Neuronal stem cell (in vitro differentiated cells): ENCODE measurements at regions not wholly inside any gene's neighbourhood (a gene's known extent, or its start where the extent isn't known, plus 50 kb on each side); places are given as distances from the start of the nearest gene placed in this dataset.

ENCODE experiments used
- DNase-seq: peaks from one replicate; pipeline ENCODE4 v3.0.0-alpha.2; 2013; ENCODE audit warnings: low spot score
- H2AFZ ChIP-seq: one replicate; pipeline ENCODE4 v1.6.1; 2013; ENCODE audit warnings: mild to moderate bottlenecking, low read length, inconsistent platforms
- H2AK5ac ChIP-seq: 2 replicates; pipeline ENCODE4 v1.6.1; 2013; ENCODE audit warnings: low read depth, mild to moderate bottlenecking, inconsistent platforms, low read length, moderate library complexity, mixed read lengths
- H2BK120ac ChIP-seq: 2 replicates; pipeline ENCODE4 v1.6.1; 2013; ENCODE audit warnings: low read depth, mild to moderate bottlenecking, inconsistent platforms, low read length, moderate library complexity, mixed read lengths
- H2BK12ac ChIP-seq: one replicate; pipeline ENCODE4 v1.6.1; 2013; ENCODE audit warnings: low read length, inconsistent platforms
- H2BK15ac ChIP-seq: 2 replicates; pipeline ENCODE4 v1.6.1; 2013; ENCODE audit warnings: mild to moderate bottlenecking, low read length, inconsistent platforms, mixed read lengths
- H2BK5ac ChIP-seq: one replicate; pipeline ENCODE4 v1.6.1; 2013; ENCODE audit warnings: inconsistent platforms, mild to moderate bottlenecking, low read length, moderate library complexity
- H3K14ac ChIP-seq: one replicate; pipeline ENCODE4 v1.6.1; 2013; ENCODE audit warnings: low read length, inconsistent platforms
- H3K18ac ChIP-seq: 2 replicates; pipeline ENCODE4 v1.6.1; 2013; ENCODE audit warnings: low read length, inconsistent platforms
- H3K23ac ChIP-seq: 2 replicates; pipeline ENCODE4 v1.6.1; 2013; ENCODE audit warnings: low read depth, mild to moderate bottlenecking, mixed read lengths, low read length, inconsistent platforms; ENCODE audit not compliant: poor library complexity
- H3K27ac ChIP-seq: replicated peaks from 3 replicates; pipeline ENCODE4 v1.5.1; 2013; ENCODE audit warnings: low read length, inconsistent platforms
- H3K27me3 ChIP-seq, 3 experiments: 2 replicates each; pipeline ENCODE4 v1.6.1; 2013; ENCODE audit warnings: low read length in 3 of 3, mild to moderate bottlenecking in 2 of 3, inconsistent platforms in 1 of 3, low read depth in 1 of 3, mixed read lengths in 1 of 3, moderate library complexity in 1 of 3; ENCODE audit not compliant: control insufficient read depth in 3 of 3, insufficient read depth in 3 of 3
- H3K36me3 ChIP-seq, 2 donors: replicated peaks in 1 of 2; 2 replicates each; pipeline ENCODE4 v1.6.1; 2013; ENCODE audit warnings: low read length in 2 of 2; ENCODE audit not compliant: control insufficient read depth in 2 of 2, insufficient read depth in 2 of 2
- H3K4ac ChIP-seq: 2 replicates; pipeline ENCODE4 v1.6.1; 2013; ENCODE audit warnings: inconsistent platforms, mild to moderate bottlenecking, low read length, moderate library complexity
- H3K4me1 ChIP-seq, 2 donors: 1 replicate in 1 of 2; 2 replicates in 1 of 2; pipeline ENCODE4 v1.6.1; 2013; ENCODE audit warnings: low read length in 2 of 2, low read depth in 1 of 2; ENCODE audit not compliant: control insufficient read depth in 2 of 2, insufficient read depth in 1 of 2
- H3K4me2 ChIP-seq: one replicate; pipeline ENCODE4 v1.6.1; 2013; ENCODE audit warnings: mild to moderate bottlenecking, low read length, inconsistent platforms; ENCODE audit not compliant: insufficient read depth, poor library complexity, severe bottlenecking
- H3K4me3 ChIP-seq, 2 donors: 2 replicates each; pipeline ENCODE4 v1.5.1; 2013; ENCODE audit warnings: low read length in 2 of 2, mild to moderate bottlenecking in 2 of 2, inconsistent platforms in 1 of 2, moderate library complexity in 1 of 2
- H3K79me1 ChIP-seq: one replicate; pipeline ENCODE4 v1.6.1; 2013; ENCODE audit warnings: low read depth, mild to moderate bottlenecking, inconsistent platforms, low read length, moderate library complexity
- H3K9ac ChIP-seq: one replicate; pipeline ENCODE4 v1.6.1; 2013; ENCODE audit warnings: mild to moderate bottlenecking, low read depth, low read length, inconsistent platforms; ENCODE audit not compliant: poor library complexity
- H3K9me3 ChIP-seq, 2 donors: replicated peaks in 1 of 2; 2 replicates each; pipeline versions ENCODE3 to v1.6.1; 2013; ENCODE audit warnings: low read length in 2 of 2, mild to moderate bottlenecking in 2 of 2, inconsistent platforms in 1 of 2, low read depth in 1 of 2, mixed read lengths in 1 of 2, moderate library complexity in 1 of 2; ENCODE audit not compliant: control insufficient read depth in 2 of 2, insufficient read depth in 1 of 2
- H4K8ac ChIP-seq: one replicate; pipeline ENCODE4 v1.6.1; 2013; ENCODE audit warnings: low read depth, mild to moderate bottlenecking, inconsistent platforms, low read length, moderate library complexity
- H4K91ac ChIP-seq: one replicate; pipeline ENCODE4 v1.6.1; 2013; ENCODE audit warnings: low read length, low read depth, mild to moderate bottlenecking, inconsistent platforms; ENCODE audit not compliant: poor library complexity
- WGBS, 2 donors: extraction: QIAGEN DNeasy Blood & Tissue Kit; methylation state at CpG; one replicate each; pipeline ENCODE4 v1.1.7; 2013; ENCODE audit warnings: missing lambda C conversion rate in 2 of 2, mixed read lengths in 1 of 2; ENCODE audit not compliant: insufficient read length in 2 of 2, insufficient replicate concordance in 1 of 2; ENCODE audit errors: extremely low coverage in 2 of 2; 5-methylcytosine and 5-hydroxymethylcytosine counted together

GRCh38 chr5:97454015-97454414 lies 271.0 kb upstream of the RIOK2 start:
- no peak overlapping the region for H3K27ac ChIP-seq
- H3K4me3 ChIP-seq, result no peak overlapping the region
- H2BK12ac ChIP-seq, result no peak overlapping the region
- no peak overlapping the region for H2BK120ac ChIP-seq
- no peak overlapping the region for H2BK15ac ChIP-seq
- no peak overlapping the region for H2AK5ac ChIP-seq
- H3K9ac ChIP-seq, result no peak overlapping the region
- H3K4me2 ChIP-seq, result no peak overlapping the region
- DNase-seq, result no peak
- no peak overlapping the region for H2BK5ac ChIP-seq
- peak overlapping the region; percentile 8 for H2AFZ ChIP-seq
- H3K23ac ChIP-seq, result no peak overlapping the region
- no peak overlapping the region for H3K4ac ChIP-seq
- H3K4me1 ChIP-seq, result peaks cover 2 to 19% of the 10 kb centered on the region in 2 donors
- H3K14ac ChIP-seq, result no peak overlapping the region
- H3K18ac ChIP-seq, result no peak overlapping the region
- no peaks in the 10 kb centered on the region for H3K36me3 ChIP-seq
- H4K91ac ChIP-seq, result no peak overlapping the region
- H3K9me3 ChIP-seq, result no peaks in the 10 kb centered on the region
- no peaks in the 10 kb centered on the region for H3K79me1 ChIP-seq
- no peak overlapping the region for H4K8ac ChIP-seq
- no peaks in the 10 kb centered on the region for H3K27me3 ChIP-seq

- H2BK15ac ChIP-seq, result no peak overlapping the region
- H3K4ac ChIP-seq, result no peak overlapping the region
- H3K23ac ChIP-seq, result no peak overlapping the region
- WGBS, 2 donors, result no CpG with 5 or more reads among the region's 1 CpG
- no peak overlapping the region for H3K4me2 ChIP-seq
- H2BK120ac ChIP-seq, result no peak overlapping the region
- H2BK5ac ChIP-seq, result no peak overlapping the region
- H4K91ac ChIP-seq, result no peak overlapping the region
- no peaks in the 10 kb centered on the region for H3K27me3 ChIP-seq
- no peaks in the 10 kb centered on the region for H3K36me3 ChIP-seq
- DNase-seq, result no peak
- H3K27ac ChIP-seq, result no peak overlapping the region
- no peak overlapping the region for H2AK5ac ChIP-seq
- H2BK12ac ChIP-seq, result no peak overlapping the region
- H3K79me1 ChIP-seq, result no peaks in the 10 kb centered on the region
- H3K4me3 ChIP-seq, result no peak overlapping the region
- no peak overlapping the region for H2AFZ ChIP-seq
- peaks cover 2 to 19% of the 10 kb centered on the region in 2 donors for H3K4me1 ChIP-seq
- H3K14ac ChIP-seq, result no peak overlapping the region
- H3K9me3 ChIP-seq, result no peaks in the 10 kb centered on the region
- H3K9ac ChIP-seq, result no peak overlapping the region
- no peak overlapping the region for H4K8ac ChIP-seq
- H3K18ac ChIP-seq, result no peak overlapping the region
Observed at GRCh38 chr5:97455996-97456395, 272.9 kb upstream of the RIOK2 start.

- Histone ChIP-seq H3K79me1 (no peaks in the 10 kb centered on the region), H3K14ac (no peak overlapping the region), H3K4me2 (no peak overlapping the region), H2BK120ac (no peak overlapping the region), H3K23ac (no peak overlapping the region), H2AFZ (no peak overlapping the region), H3K18ac (no peak overlapping the region), H3K36me3 (no peaks in the 10 kb centered on the region), H3K4ac (no peak overlapping the region), H4K91ac (no peak overlapping the region), H3K9me3 (no peaks in the 10 kb centered on the region), H3K9ac (no peak overlapping the region), H3K27ac (no peak overlapping the region), H4K8ac (no peak overlapping the region), H2AK5ac (no peak overlapping the region), H3K4me1 (peaks cover 0 to under 1% of the 10 kb centered on the region in 2 donors), H2BK15ac (no peak overlapping the region), H3K27me3 (no peaks in the 10 kb centered on the region), H2BK5ac (no peak overlapping the region), H2BK12ac (no peak overlapping the region), H3K4me3 (no peak overlapping the region)
- WGBS, 2 donors, result no CpG with 5 or more reads among the region's 5 CpGs
- no peak for DNase-seq
Observed at GRCh38 chr5:97458851-97459250, 275.8 kb upstream of the RIOK2 start.

GRCh38 chr5:97471951-97472350 lies 288.9 kb upstream of the RIOK2 start:
- no peak overlapping the region for H2BK120ac ChIP-seq
- H4K8ac ChIP-seq, result no peak overlapping the region
- no peak overlapping the region for H3K27ac ChIP-seq
- no CpG with 5 or more reads among the region's 10 CpGs for WGBS, 2 donors
- H3K4ac ChIP-seq, result no peak overlapping the region
- no peak overlapping the region for H2AFZ ChIP-seq
- H3K23ac ChIP-seq, result peak overlapping the region; percentile 43
- H3K18ac ChIP-seq, result no peak overlapping the region
- no peak overlapping the region for H3K9ac ChIP-seq
- H4K91ac ChIP-seq, result no peak overlapping the region
- H3K4me1 ChIP-seq, result no peaks in the 10 kb centered on the region
- H2BK15ac ChIP-seq, result peak overlapping the region; percentile 64
- H2AK5ac ChIP-seq, result peak overlapping the region; percentile 91
- H3K27me3 ChIP-seq, result no peaks in the 10 kb centered on the region
- peak overlapping the region; percentile 75 for H2BK12ac ChIP-seq
- H3K4me2 ChIP-seq, result no peak overlapping the region
- peak overlapping the region; percentile 82 for H2BK5ac ChIP-seq
- peak overlapping the region; percentile 89 for H3K14ac ChIP-seq
- no peaks in the 10 kb centered on the region for H3K36me3 ChIP-seq
- no peak overlapping the region for H3K4me3 ChIP-seq
- peaks cover 9 to 24% of the 10 kb centered on the region in 2 donors for H3K9me3 ChIP-seq
- no peak for DNase-seq
- H3K79me1 ChIP-seq, result no peaks in the 10 kb centered on the region
